Fibroblast of skin of back (primary cell): ENCODE measurements at regions not wholly inside any gene's neighbourhood (a gene's known extent, or its start where the extent isn't known, plus 50 kb on each side); places are given as distances from the start of the nearest gene placed in this dataset.
"Not testable (repeated sequence)": the region's sequence is repeated elsewhere in the genome, so short reads cannot be mapped to it uniquely, and the experiment has no call there.

Experiments
- DNase-seq: peaks from one replicate; pipeline ENCODE4 v3.0.0-alpha.2; 2013

DNA sequence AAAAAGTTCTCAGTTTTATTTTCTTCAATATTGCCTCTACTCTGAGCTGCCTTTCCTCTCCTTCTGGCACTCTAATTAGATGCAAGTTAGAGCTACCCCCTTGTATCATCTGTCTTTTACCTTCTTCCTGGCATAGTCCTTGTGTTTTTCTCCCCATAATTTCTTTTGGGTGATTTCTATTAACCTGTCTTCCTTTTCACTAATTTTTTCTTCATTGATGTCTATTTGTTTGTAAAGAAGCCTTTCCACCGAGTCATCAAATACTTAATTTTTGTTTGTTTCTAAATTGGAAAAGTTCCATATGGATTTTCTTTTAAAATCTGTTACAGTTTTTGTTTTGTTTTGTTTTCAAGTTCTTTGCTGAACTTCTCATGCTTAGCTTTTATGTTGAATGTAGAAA is 558.1 kb downstream of the TBC1D22A start:
- DNase-seq, result no peak

- DNase-seq, result no peak
Observed at GRCh38 chr22:47318041-47318737, 555.7 kb downstream of the TBC1D22A start.

- DNase-seq, result no peak
Observed at GRCh38 chr22:47315862-47316419, 553.5 kb downstream of the TBC1D22A start.

DNA sequence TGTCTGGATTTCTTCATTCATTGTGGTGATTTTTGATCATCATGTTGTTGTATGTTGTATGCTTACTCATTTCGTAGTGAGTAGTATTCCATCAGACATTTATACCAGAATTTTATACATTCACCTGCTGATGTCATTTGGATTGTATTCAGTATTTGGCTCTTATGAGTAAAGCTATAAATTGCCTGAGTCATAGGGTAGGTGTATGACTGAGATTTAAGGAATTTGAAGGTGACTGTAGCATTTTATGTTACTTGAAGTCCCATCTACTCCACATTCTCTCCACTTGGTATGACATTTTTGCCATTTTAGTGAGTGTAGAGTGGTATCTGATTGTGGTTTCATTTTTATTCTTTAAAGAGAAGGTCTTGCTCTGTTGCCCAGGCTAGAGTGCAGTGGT is 548.2 kb downstream of the TBC1D22A start:
- DNase-seq, result no peak

GRCh38 chr22:47309946-47310345 is 547.5 kb downstream of the TBC1D22A start:
- DNase-seq, result no peak

- DNase-seq, result no peak
Observed at GRCh38 chr22:47309476-47309875, 547.0 kb downstream of the TBC1D22A start.

DNA sequence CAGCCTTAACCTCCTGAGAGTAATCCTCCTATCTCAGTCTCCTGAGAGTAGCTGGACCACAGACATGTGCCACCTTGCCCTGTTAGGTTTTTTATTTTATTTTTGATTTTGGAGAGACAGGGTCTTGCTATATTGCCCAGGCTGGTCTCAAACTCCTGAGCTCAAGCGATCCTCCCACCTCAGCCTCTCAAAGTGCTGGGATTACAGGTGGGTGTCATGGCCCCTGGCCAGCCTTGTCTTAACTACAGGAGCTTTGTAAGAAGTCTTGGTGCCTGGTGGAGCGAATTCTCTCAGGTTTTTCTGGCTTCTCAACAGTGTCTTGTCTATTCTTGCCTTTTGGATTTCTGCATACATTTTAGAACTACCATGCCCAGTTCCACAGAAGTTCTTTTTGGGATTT is 546.4 kb downstream of the TBC1D22A start:
- no peak for DNase-seq

DNA sequence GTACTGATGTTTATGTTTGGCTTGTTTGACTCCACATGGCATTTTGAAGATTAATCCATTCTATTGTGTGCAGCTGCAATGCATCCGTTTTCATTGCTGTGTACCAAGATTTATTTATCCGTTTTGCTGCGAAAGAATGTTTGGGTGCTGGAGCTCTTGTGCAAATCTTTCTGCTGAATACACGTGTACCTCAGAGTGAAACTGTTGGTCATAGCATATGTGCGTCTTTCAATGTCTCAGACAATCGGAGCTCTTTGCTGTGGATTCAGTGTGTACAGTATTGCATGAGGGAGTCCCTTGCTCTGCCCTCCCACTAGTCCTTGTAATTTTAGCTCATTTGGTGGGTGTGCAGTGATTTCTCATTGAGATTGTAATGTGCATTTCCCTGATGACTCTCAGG is 545.4 kb downstream of the TBC1D22A start:
- DNase-seq, result no peak

DNA sequence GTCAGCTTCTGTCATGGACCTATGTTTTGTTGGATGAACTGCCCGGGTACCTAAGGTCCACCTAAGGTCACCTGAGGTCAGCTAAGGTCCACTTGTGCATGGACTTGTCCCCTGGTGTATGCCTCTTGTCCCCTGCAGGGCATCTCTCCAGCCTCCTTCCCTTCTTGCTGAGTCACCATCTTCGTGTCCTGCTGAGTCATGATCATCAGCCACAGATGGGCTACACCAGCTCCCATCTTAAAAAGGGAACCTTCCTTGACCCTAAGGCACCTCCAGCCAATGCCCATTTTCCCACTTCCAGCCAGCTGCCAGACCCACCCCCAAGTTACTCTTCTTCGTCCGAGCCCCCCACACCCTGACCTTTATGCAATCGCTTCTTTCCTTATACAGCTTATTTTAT is 544.9 kb downstream of the TBC1D22A start:
- peak; percentile 30 for DNase-seq

DNA sequence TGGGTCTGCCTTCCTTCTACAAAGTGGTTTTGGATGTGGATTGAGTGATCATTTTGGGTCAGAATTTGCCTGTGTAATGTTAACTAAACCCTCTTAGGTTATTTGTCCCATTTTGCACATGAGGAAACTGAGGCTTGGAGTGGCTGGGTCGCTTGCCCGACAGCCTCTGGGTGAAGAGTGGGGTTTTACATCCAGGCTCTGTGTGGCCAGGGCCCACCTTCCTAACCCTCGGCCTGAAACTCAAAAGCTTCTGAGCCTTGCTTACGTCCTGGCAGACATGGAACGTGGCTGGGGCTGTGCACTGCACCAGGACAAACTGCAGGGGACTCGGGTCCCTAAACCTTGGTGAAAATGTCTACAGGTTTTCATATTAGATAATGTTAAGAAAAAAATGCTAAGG is 542.4 kb downstream of the TBC1D22A start:
- DNase-seq, result no peak

DNA sequence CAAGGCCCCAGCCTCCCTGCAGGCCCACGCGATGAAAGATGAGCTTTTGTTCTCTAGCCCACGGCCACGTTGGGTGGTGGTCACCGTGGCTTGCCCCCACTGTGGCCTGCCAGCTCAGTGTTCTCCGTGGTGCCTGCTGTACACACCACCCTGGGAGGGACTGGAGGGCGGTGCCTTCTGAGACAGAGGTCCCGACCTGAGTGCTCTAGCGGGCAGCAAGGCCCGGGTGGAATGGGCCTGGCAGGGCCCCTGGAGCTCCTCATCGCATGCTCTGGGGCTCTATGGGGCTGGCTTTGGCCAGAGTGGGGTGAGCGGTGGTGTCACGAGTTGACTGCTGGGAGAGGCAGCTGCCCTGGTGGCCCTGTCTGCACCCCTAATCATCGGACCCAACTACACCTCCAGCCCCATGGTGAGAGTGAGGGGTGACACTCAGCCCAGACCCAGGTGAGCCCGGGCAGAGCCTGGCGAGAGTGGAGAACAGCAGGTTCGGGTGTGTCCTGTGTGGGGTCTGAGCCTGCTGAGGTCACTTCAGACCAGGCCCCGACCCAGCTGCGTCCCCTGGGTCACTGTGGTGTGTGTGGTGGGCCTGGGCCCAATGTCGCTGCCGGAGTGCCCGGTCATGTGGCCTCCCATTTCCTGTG is 541.9 kb downstream of the TBC1D22A start:
- DNase-seq, result no peak

DNA sequence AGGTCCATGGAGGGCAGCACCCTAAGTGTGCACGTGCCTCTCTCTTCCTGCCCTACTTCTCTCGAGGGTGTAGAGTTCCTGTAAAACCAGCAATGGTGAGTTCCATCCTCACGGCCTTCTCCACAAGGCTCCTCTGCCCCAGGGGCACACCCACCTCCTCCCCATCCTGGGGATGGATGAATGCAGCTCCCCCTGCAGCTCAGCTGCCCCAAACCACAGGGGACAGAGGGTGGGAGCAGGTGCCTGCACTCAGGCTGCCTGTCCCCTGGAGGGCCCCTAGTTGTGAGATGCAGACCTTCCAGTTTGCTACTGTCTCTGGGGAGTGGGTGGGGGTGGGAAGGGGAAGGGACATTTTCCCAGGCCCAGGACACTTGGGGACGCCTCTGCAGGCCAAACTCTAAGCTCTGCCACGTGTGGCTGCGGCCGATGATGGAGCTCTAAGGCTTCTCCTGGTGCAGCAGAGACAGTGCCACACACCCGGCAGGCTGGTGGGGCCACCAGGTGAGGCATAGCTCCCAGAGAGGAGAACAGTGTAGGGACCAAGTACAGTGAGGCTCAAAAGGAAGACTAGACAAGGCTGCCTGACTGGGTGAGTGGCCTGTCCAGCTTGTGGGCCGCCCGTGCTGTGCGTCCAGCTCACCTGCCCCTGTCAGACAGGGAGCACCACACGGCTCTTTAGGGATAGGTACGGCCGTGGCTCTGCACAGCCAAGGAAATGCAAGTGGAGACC is 540.9 kb downstream of the TBC1D22A start:
- no peak for DNase-seq

DNA sequence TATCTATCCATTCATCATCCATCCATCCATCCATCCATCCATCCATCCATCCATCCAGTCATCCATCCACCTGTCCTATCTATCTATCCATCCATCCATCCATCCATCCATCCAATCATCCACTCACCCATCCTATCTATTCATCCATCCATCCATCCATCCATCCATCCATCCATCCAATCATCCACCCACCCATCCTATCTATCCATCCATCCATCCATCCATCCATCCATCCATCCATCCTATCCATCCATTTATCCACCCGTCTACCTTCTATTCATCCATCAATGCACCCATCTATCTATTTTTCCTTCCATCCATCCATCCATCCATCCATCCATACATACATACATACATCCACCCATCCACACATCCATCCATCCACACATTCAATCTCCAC is 540.1 kb downstream of the TBC1D22A start:
- DNase-seq, result not testable (repeated sequence)

GRCh38 chr22:47301820-47302475 is 539.5 kb downstream of the TBC1D22A start:
- DNase-seq, result no peak

- no peak for DNase-seq
Observed at GRCh38 chr22:47300698-47301405, 538.4 kb downstream of the TBC1D22A start.

GRCh38 chr22:47299863-47300697 is 537.6 kb downstream of the TBC1D22A start:
- DNase-seq, result no peak

DNA sequence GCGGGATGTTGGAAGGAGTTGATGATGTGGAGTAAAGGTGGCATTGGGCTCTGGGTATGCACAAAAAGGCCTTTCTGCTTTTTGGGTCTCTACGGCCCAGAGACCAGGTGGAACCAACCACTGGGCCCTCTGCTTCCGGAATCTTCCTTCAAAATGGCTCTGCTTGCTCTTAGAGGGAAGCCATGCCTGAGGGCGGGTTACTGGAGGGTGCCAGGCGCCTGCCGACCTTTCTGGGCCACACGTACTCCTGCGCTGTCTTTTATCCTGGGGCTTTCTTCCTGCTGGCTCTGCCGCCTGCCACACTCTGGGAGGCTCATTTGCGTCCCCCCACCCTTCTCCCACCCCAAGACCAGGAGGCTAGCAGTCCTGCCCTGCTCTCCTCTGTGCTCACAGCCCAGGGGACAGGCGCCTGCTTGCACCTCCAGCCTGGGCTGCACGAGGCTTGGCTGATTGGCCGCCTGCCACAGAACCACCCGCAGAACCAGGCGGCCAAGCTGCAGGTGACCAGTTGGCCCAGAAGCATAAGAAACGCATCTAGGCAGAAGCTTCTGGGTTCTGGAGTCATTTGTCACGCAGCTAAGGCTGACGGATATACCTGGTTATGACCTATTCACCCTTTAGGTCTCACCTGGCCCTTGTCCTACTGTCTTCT is 536.9 kb downstream of the TBC1D22A start:
- DNase-seq, result no peak

DNA sequence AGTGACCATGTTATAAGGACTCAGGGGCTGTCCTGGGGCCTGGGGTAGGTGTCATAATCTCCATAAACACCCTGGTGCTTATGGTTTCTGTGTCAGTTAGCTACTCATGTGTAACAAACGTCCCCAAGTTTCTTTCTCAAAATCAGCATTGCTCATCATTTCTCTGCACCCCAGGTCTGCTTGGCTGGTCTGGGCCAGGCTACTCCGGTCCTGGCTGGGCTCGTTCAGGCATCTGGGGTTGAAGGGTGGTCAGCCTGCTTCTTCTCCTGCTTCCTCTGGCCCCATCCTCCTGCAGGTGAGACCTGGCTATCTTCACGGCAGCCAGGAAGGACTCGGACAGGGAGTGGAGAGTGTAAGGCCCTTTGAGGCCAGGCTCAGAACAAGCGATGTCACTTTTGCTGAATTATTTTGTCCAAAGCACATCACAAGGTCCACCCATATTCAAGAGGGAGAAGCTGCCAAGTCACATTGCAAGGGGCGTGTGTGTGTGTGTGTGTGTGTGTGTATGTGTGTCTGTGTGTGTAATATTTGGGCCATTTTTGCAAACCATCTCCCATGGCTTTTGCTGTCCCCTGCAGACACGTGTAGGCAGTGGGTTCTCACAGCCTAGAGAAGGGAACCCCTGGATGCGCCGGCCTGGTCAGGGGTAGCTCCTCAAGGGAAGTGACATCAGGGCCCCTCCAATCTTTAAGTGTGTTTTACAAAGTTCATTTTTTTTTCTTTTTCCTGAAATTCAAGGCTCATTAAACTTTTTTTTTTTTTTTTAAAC is 535.8 kb downstream of the TBC1D22A start:
- DNase-seq, result no peak

- DNase-seq, result no peak
Observed at GRCh38 chr22:47297261-47298016, 535.0 kb downstream of the TBC1D22A start.
